ENCODE measurements at regions not wholly inside any gene's neighbourhood (a gene's known extent, or its start where the extent isn't known, plus 50 kb on each side); places are given as distances from the start of the nearest gene placed in this dataset.
"Not testable (repeated sequence)": the region's sequence is repeated elsewhere in the genome, so short reads cannot be mapped to it uniquely, and the experiment has no call there.

DNA sequence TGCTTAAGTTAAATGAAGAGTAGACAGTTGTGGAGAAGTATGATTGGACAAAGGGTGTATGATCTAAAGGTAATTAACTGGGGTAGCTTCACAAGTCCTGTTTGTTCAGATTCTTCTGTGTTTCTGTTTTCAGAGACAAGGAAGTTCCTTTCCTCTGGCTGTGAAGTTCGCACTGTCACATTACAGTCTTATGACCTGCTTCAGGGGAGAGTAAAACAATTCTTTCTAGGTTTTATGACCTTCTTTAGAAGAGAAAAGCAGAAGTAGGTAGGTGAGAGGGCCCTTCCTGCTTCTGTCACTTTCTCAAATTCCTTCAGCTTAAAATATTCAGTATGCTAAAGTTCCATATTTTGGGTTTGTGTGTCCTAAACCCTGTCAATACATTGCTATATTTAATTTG, 211.9 kb downstream of the SOX3 start:
- Histone ChIP-seq H3K9me3 (replicated peaks) (no peaks in the 10 kb centered on the region), H3K4me3 (no peak overlapping the region), H3K4me1 (replicated peaks) (no peaks in the 10 kb centered on the region), H3K27me3 (replicated peaks) (no peaks in the 10 kb centered on the region), H3K36me3 (no peaks in the 10 kb centered on the region), H3K27ac (no peak overlapping the region)
- no peak for DNase-seq (ENCODE audit: low read depth in 1 of 2, low spot score in 2 of 2)

GRCh38 chrX:140292188-140292587, 212.7 kb downstream of the SOX3 start:
- H3K36me3 ChIP-seq = no peaks in the 10 kb centered on the region
- H3K27me3 ChIP-seq (replicated peaks) = no peaks in the 10 kb centered on the region
- H3K4me3 ChIP-seq = no peak overlapping the region
- no peak overlapping the region for H3K27ac ChIP-seq
- H3K4me1 ChIP-seq (replicated peaks) = no peaks in the 10 kb centered on the region
- no peaks in the 10 kb centered on the region for H3K9me3 ChIP-seq (replicated peaks)
- DNase-seq (ENCODE audit: low read depth in 1 of 2, low spot score in 2 of 2) = no peak

DNA sequence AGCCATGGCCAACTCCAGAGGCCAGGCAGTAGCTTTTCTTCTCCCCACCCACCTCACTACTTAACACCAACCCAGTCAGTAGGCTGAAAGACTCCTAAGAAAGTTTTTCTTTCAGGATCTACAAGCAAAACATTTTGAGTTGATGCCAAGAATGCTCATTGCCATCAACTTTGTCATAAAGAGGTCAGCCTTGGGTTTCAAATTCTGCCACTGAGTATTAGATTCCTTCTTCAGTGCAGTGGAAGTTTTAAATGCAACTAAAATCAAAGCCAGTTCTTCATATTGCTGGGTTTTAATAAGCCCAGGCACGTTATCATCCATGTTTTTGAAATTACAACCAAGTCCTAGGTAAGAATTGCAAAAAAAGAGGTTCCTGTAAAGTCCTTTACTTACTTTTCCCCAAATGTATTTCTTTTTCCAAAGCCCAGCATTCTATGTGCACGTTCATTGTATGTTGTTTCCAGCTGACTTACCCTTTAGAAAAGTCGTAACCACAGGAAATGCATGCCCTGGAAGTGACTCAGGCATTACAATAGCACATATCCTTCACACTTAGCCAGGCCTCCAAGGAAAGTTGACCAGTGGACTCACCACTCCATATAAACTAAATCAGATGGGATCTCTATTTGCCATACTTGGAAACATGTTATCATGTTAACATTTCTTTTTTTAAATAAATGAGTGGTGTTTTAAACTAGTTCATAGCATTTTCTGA, 229.9 kb downstream of the SOX3 start:
- H3K4me1 ChIP-seq (replicated peaks) = peaks cover 17% of the 10 kb centered on the region
- H3K36me3 ChIP-seq = no peaks in the 10 kb centered on the region
- H3K9me3 ChIP-seq (replicated peaks) = no peaks in the 10 kb centered on the region
- no peak overlapping the region for H3K4me3 ChIP-seq
- peak; percentile 48 to 52 for DNase-seq (ENCODE audit: low read depth in 1 of 2, low spot score in 2 of 2)
- H3K27ac ChIP-seq = peak overlapping the region; percentile 85
- no peaks in the 10 kb centered on the region for H3K27me3 ChIP-seq (replicated peaks)

DNA sequence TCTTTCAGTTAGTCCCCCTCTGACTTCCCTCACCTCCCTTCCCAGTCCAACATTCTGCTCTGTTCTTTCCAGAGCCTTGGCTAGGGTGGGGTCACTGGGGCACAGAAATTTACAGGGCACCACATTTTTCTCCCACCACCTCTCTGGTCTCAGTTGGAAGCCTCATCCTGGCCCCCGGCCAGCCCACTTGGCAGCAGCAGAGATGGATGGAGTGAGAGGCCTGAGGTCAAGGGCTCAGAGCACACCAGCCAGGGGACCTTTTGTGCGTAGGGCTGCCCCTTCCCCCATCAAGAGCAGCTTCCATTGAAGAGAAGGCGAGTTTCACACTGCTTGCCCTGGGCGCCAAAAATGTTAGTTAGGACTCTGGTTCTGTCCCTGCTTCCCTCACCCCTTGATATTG, 230.9 kb downstream of the SOX3 start:
- Histone ChIP-seq H3K4me3 (no peak overlapping the region), H3K27me3 (replicated peaks) (no peaks in the 10 kb centered on the region), H3K9me3 (replicated peaks) (no peaks in the 10 kb centered on the region), H3K36me3 (no peaks in the 10 kb centered on the region), H3K27ac (peak overlapping the region; percentile 85), H3K4me1 (replicated peaks) (peaks cover 17% of the 10 kb centered on the region)
- DNase-seq (ENCODE audit: low read depth in 1 of 2, low spot score in 2 of 2) = no peak

GRCh38 chrX:140250391-140250790, 254.5 kb downstream of the SOX3 start:
- Histone ChIP-seq H3K36me3 (no peaks in the 10 kb centered on the region), H3K4me1 (replicated peaks) (no peaks in the 10 kb centered on the region), H3K9me3 (replicated peaks) (no peaks in the 10 kb centered on the region)

DNA sequence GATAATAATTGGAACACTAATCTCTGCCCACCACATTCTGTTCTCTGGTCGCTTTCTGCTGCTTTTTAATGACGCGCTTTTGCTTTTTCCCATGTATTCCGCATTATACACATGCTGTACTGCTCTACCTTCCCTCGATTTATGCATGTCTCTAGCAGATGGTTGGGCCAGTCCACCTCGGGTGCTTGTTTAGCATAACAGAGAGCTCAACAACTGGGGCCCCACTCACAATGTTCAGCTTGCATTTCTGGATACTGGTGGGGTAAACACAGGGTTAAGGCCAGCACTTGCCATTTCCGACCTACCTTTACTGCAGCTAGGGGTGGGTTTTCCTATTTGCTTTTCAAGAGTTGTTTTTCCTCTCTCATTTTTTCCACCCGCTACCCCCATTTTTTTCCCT, 255.8 kb downstream of the SOX3 start:
- H3K9me3 ChIP-seq (replicated peaks) = no peaks in the 10 kb centered on the region
- H3K4me3 ChIP-seq = no peak overlapping the region
- no peak overlapping the region for H3K27ac ChIP-seq
- DNase-seq (ENCODE audit: low read depth in 1 of 2, low spot score in 2 of 2) = no peak
- no peaks in the 10 kb centered on the region for H3K36me3 ChIP-seq
- H3K4me1 ChIP-seq (replicated peaks) = no peaks in the 10 kb centered on the region
- no peaks in the 10 kb centered on the region for H3K27me3 ChIP-seq (replicated peaks)

More at GRCh38 chrX:140250391-140250790, 254.5 kb downstream of the SOX3 start:
- DNase-seq (ENCODE audit: low read depth in 1 of 2, low spot score in 2 of 2) = no peak
- no peak overlapping the region for H3K4me3 ChIP-seq
- H3K27ac ChIP-seq = no peak overlapping the region
- no peaks in the 10 kb centered on the region for H3K27me3 ChIP-seq (replicated peaks)

DNA sequence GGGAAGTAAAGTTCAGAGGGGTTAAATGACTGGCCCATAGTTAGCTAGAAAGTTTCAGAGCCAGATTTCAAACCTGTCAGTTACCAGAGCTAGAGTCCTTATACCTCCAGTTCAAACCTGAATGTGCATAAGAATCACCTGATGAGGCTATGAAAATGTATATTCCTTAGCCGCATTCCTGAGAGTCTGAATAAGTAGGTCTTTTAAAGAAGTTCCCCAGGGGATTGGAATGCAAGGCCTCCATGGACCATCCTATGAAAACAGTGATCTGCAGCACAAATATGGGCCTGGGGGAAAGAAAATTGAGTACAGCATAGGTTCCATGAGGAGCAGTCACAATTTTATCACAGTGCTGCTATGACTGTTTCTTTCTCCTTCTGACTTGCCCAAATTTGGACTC, 263.9 kb upstream of the CXorf66 start:
- Histone ChIP-seq H3K27me3 (replicated peaks) (no peaks in the 10 kb centered on the region), H3K36me3 (no peaks in the 10 kb centered on the region), H3K4me1 (replicated peaks) (no peaks in the 10 kb centered on the region), H3K27ac (no peak overlapping the region), H3K9me3 (replicated peaks) (no peaks in the 10 kb centered on the region), H3K4me3 (no peak overlapping the region)
- DNase-seq (ENCODE audit: low read depth in 1 of 2, low spot score in 2 of 2) = no peak

DNA sequence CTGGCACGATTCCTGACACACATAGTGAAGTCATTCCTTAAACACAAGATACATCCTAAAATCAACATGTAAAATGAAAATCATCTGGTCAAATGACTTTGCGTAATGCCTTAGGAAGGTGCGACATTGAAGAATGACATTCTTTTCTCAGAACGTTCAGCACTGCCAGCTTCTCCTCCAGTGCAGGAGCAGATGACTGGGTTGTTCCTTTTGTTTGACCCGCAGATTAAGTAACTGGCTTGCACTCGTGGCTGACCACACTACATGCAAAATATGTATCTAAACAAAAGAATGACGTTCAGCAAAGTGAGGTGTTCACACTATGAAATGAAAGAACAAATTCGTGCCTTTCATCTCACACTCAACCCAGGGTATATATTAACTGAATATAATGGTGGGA, 260.7 kb upstream of the CXorf66 start:
- H3K4me1 ChIP-seq (replicated peaks); DNase-seq (ENCODE audit: low read depth in 1 of 2, low spot score in 2 of 2); H3K27me3 ChIP-seq (replicated peaks); H3K4me3 ChIP-seq; H3K27ac ChIP-seq; H3K36me3 ChIP-seq; H3K9me3 ChIP-seq (replicated peaks): not testable (repeated sequence)

DNA sequence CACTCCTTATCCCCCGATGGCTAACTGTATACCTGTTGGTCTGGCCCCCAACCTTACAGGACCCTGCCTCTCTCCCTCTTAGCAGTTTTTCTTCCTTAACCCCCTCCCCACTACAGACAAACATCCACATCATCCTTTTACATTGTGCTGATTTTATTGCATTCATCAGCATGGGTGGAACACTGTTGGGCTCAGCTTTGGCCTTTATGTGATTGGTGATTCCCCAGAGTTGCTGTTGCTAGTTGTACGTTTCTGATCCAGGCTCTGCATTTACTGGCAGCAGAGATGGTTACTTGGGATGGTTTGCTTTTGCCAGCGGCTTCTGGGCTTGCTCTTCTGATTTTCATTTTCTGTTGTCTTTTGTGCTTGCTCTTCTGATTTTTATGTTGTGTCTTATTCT, 250.6 kb upstream of the CXorf66 start:
- not testable (repeated sequence) for H3K4me3 ChIP-seq; H3K4me1 ChIP-seq (replicated peaks); H3K36me3 ChIP-seq; H3K9me3 ChIP-seq (replicated peaks); H3K27ac ChIP-seq; DNase-seq (ENCODE audit: low read depth in 1 of 2, low spot score in 2 of 2); H3K27me3 ChIP-seq (replicated peaks)

DNA sequence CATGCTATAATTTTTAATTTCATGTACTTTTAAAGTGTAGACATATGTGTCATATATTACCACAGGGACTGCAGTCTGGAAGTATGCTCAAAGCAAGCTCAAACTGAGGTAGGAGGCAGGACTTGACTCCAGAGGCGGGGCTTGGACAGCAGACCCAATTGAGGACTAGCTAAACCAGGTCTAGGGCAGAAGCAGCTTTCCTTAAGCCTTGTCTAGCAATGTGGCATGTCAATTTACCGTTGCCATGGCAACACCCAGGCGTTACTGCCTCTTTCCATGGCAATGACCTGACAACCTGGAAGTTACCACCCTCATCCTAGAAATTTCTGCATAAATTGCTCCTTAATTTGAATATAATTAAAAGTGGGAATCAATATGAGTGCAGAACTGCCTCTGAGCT, 249.2 kb upstream of the CXorf66 start:
- not testable (repeated sequence) for DNase-seq (ENCODE audit: low read depth in 1 of 2, low spot score in 2 of 2); H3K4me1 ChIP-seq (replicated peaks); H3K27ac ChIP-seq; H3K27me3 ChIP-seq (replicated peaks); H3K36me3 ChIP-seq; H3K9me3 ChIP-seq (replicated peaks); H3K4me3 ChIP-seq

GRCh38 chrX:140206657-140207056, 241.3 kb upstream of the CXorf66 start:
- no peak overlapping the region for H3K27ac ChIP-seq
- no peaks in the 10 kb centered on the region for H3K36me3 ChIP-seq
- no peaks in the 10 kb centered on the region for H3K9me3 ChIP-seq (replicated peaks)
- H3K27me3 ChIP-seq (replicated peaks) = no peaks in the 10 kb centered on the region
- H3K4me1 ChIP-seq (replicated peaks) = no peaks in the 10 kb centered on the region
- no peak overlapping the region for H3K4me3 ChIP-seq
- no peak for DNase-seq (ENCODE audit: low read depth in 1 of 2, low spot score in 2 of 2)

DNA sequence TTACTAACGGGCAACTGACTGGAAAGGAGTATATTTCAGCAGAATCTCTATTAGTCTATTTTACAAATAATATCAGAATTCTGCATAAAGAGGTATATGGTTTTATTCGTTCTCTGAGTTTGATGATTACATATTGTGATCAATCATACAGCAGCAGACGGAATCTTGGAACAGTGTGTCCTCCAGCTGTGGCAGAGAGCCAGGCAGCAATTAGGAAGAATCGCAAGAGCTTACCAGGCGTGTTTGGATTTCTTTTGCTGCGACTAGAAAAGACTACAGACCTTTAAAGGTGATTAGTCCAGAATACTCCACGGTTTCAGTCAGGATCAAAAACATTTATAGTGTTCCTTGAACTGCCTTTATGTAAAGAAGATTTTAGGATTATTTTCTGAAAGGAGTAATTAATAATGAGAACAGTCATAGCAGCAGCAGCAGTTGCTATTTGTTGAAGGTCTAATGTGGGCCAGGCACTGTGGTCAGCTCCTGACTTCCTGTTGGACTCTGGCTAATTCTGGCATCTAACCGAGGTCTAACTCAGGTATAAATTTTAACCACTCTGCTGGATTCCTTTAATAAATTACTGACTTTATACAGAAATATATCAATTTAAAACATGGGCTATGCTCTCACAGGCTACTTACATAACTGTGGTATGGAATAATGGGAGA, 225.3 kb upstream of the CXorf66 start:
- Histone ChIP-seq H3K9me3 (replicated peaks) (no peaks in the 10 kb centered on the region), H3K27ac (no peak overlapping the region), H3K27me3 (replicated peaks) (no peaks in the 10 kb centered on the region), H3K36me3 (no peaks in the 10 kb centered on the region), H3K4me1 (replicated peaks) (no peaks in the 10 kb centered on the region), H3K4me3 (no peak overlapping the region)
- no peak for DNase-seq (ENCODE audit: low read depth in 1 of 2, low spot score in 2 of 2)

GRCh38 chrX:140180585-140180984, 215.3 kb upstream of the CXorf66 start:
- H3K9me3 ChIP-seq (replicated peaks) = no peaks in the 10 kb centered on the region
- no peak overlapping the region for H3K27ac ChIP-seq
- H3K36me3 ChIP-seq = no peaks in the 10 kb centered on the region
- H3K27me3 ChIP-seq (replicated peaks) = no peaks in the 10 kb centered on the region
- DNase-seq (ENCODE audit: low read depth in 1 of 2, low spot score in 2 of 2) = peak in 1 of 2 experiments; percentile 7
- H3K4me3 ChIP-seq = no peak overlapping the region
- H3K4me1 ChIP-seq (replicated peaks) = peaks cover 3% of the 10 kb centered on the region; the same call in 1 of the 2 replicates

DNA sequence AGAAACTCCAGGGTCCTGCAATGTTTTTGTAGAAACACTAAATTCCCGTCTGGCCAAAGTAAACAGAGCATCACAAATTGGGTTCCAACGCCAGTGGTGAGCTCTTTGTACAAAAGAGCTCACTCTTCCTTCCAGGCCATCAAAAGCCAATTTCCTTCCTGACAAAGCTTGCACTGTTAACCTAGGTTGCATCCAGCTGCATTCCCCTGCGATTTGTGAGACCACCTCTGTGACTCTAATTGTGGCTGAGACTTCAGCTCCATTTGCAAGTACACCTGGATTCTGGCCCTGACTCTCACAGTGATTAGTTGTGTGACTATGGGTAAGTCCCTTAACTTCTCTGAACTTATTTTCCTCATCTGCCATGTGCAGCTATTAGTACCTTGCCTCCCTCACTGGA, 212.5 kb upstream of the CXorf66 start:
- DNase-seq (ENCODE audit: low read depth in 1 of 2, low spot score in 2 of 2) = no peak
- Histone ChIP-seq H3K36me3 (no peaks in the 10 kb centered on the region), H3K4me1 (replicated peaks) (peaks cover 3% of the 10 kb centered on the region; the same call in 1 of the 2 replicates), H3K4me3 (no peak overlapping the region), H3K9me3 (replicated peaks) (no peaks in the 10 kb centered on the region), H3K27ac (no peak overlapping the region), H3K27me3 (replicated peaks) (no peaks in the 10 kb centered on the region)

DNA sequence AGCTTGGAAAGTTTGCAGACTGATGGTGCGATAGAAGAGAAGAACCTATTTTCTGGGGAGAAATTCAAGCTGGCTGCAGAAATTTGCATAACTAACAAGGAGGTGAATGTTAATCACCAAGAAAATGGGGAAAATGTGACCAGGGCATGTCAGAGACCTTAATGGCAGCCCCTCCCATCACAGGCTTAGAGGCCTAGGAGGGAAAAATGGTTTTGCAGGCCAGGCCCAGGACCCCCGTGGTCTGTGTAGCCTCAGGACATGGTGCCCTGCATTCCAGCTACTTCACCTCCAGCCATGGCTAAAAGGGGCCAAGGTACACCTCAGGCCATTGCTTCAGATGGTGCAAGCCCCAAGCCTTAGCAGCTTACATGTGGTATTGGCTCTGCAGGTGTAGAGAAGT, 207.1 kb upstream of the CXorf66 start:
- no peak for DNase-seq (ENCODE audit: low read depth in 1 of 2, low spot score in 2 of 2)
- Histone ChIP-seq H3K9me3 (replicated peaks) (no peaks in the 10 kb centered on the region), H3K4me3 (no peak overlapping the region), H3K27me3 (replicated peaks) (no peaks in the 10 kb centered on the region), H3K4me1 (replicated peaks) (no peaks in the 10 kb centered on the region), H3K36me3 (no peaks in the 10 kb centered on the region), H3K27ac (no peak overlapping the region)
